ENCODE measurements at regions not wholly inside any gene's neighbourhood (a gene's known extent, or its start where the extent isn't known, plus 50 kb on each side); places are given as distances from the start of the nearest gene placed in this dataset.
"Not testable (repeated sequence)": the region's sequence is repeated elsewhere in the genome, so short reads cannot be mapped to it uniquely, and the experiment has no call there.

GRCh38 chr22:10526079-10526478, 5001.9 kb upstream of the OR11H1 start:
- H3K4me1 Mint-ChIP-seq (ENCODE audit: low read depth); H3K4me3 Mint-ChIP-seq; H3K9me3 Mint-ChIP-seq; H3K27ac Mint-ChIP-seq; H3K27me3 Mint-ChIP-seq (ENCODE audit: low read depth); H3K36me3 Mint-ChIP-seq (ENCODE audit: low read depth): not testable (repeated sequence)

- not testable (repeated sequence) for H3K27ac Mint-ChIP-seq; H3K4me1 Mint-ChIP-seq (ENCODE audit: low read depth); H3K27me3 Mint-ChIP-seq (ENCODE audit: low read depth); H3K4me3 Mint-ChIP-seq; H3K36me3 Mint-ChIP-seq (ENCODE audit: low read depth); H3K9me3 Mint-ChIP-seq
These were observed 4996.9 kb upstream of the OR11H1 start for GRCh38 chr22:10531141-10531540.

- H3K27me3 Mint-ChIP-seq (ENCODE audit: low read depth); H3K4me1 Mint-ChIP-seq (ENCODE audit: low read depth); H3K9me3 Mint-ChIP-seq; H3K4me3 Mint-ChIP-seq; H3K27ac Mint-ChIP-seq; H3K36me3 Mint-ChIP-seq (ENCODE audit: low read depth): not testable (repeated sequence)
These were observed 4955.5 kb upstream of the OR11H1 start for GRCh38 chr22:10572531-10572930.

GRCh38 chr22:10601071-10601470, 4926.9 kb upstream of the OR11H1 start:
- not testable (repeated sequence) for H3K4me1 Mint-ChIP-seq (ENCODE audit: low read depth); H3K4me3 Mint-ChIP-seq; H3K27ac Mint-ChIP-seq; H3K36me3 Mint-ChIP-seq (ENCODE audit: low read depth); H3K9me3 Mint-ChIP-seq; H3K27me3 Mint-ChIP-seq (ENCODE audit: low read depth)

- not testable (repeated sequence) for H3K27me3 Mint-ChIP-seq (ENCODE audit: low read depth); H3K4me3 Mint-ChIP-seq; H3K9me3 Mint-ChIP-seq; H3K27ac Mint-ChIP-seq; H3K4me1 Mint-ChIP-seq (ENCODE audit: low read depth); H3K36me3 Mint-ChIP-seq (ENCODE audit: low read depth)
These were observed 4896.0 kb upstream of the OR11H1 start for GRCh38 chr22:10631961-10632360.

- not testable (repeated sequence) for H3K27me3 Mint-ChIP-seq (ENCODE audit: low read depth); H3K9me3 Mint-ChIP-seq; H3K4me3 Mint-ChIP-seq; H3K27ac Mint-ChIP-seq; H3K36me3 Mint-ChIP-seq (ENCODE audit: low read depth); H3K4me1 Mint-ChIP-seq (ENCODE audit: low read depth)
These were observed 4892.7 kb upstream of the OR11H1 start for GRCh38 chr22:10635341-10635740.

- H3K4me1 Mint-ChIP-seq (ENCODE audit: low read depth); H3K27ac Mint-ChIP-seq; H3K27me3 Mint-ChIP-seq (ENCODE audit: low read depth); H3K36me3 Mint-ChIP-seq (ENCODE audit: low read depth); H3K4me3 Mint-ChIP-seq: not testable (repeated sequence)
- peaks cover 18% of the 10 kb centered on the region for H3K9me3 Mint-ChIP-seq
These were observed 4865.2 kb upstream of the OR11H1 start for GRCh38 chr22:10662818-10663217.

GRCh38 chr22:10673065-10673464, 4854.9 kb upstream of the OR11H1 start:
- not testable (repeated sequence) for H3K36me3 Mint-ChIP-seq (ENCODE audit: low read depth); H3K27me3 Mint-ChIP-seq (ENCODE audit: low read depth); H3K4me3 Mint-ChIP-seq; H3K9me3 Mint-ChIP-seq; H3K27ac Mint-ChIP-seq; H3K4me1 Mint-ChIP-seq (ENCODE audit: low read depth)

- not testable (repeated sequence) for H3K4me1 Mint-ChIP-seq (ENCODE audit: low read depth); H3K36me3 Mint-ChIP-seq (ENCODE audit: low read depth); H3K4me3 Mint-ChIP-seq; H3K27me3 Mint-ChIP-seq (ENCODE audit: low read depth); H3K27ac Mint-ChIP-seq
- peaks cover 14% of the 10 kb centered on the region for H3K9me3 Mint-ChIP-seq
These were observed 4849.3 kb upstream of the OR11H1 start for GRCh38 chr22:10678720-10679119.

- H3K4me1 Mint-ChIP-seq (ENCODE audit: low read depth); H3K4me3 Mint-ChIP-seq; H3K36me3 Mint-ChIP-seq (ENCODE audit: low read depth); H3K27ac Mint-ChIP-seq; H3K27me3 Mint-ChIP-seq (ENCODE audit: low read depth): not testable (repeated sequence)
- H3K9me3 Mint-ChIP-seq = peaks cover 11% of the 10 kb centered on the region
These were observed 4842.6 kb upstream of the OR11H1 start for GRCh38 chr22:10685436-10685835.

- not testable (repeated sequence) for H3K4me3 Mint-ChIP-seq; H3K4me1 Mint-ChIP-seq (ENCODE audit: low read depth); H3K36me3 Mint-ChIP-seq (ENCODE audit: low read depth); H3K27me3 Mint-ChIP-seq (ENCODE audit: low read depth); H3K27ac Mint-ChIP-seq
- H3K9me3 Mint-ChIP-seq = peaks cover 17% of the 10 kb centered on the region
These were observed 4840.7 kb upstream of the OR11H1 start for GRCh38 chr22:10687256-10687655.

GRCh38 chr22:10698836-10699235, 4829.2 kb upstream of the OR11H1 start:
- H3K4me3 Mint-ChIP-seq; H3K27me3 Mint-ChIP-seq (ENCODE audit: low read depth); H3K36me3 Mint-ChIP-seq (ENCODE audit: low read depth); H3K4me1 Mint-ChIP-seq (ENCODE audit: low read depth); H3K27ac Mint-ChIP-seq: not testable (repeated sequence)
- peaks cover 16% of the 10 kb centered on the region for H3K9me3 Mint-ChIP-seq

- not testable (repeated sequence) for H3K4me1 Mint-ChIP-seq (ENCODE audit: low read depth); H3K27ac Mint-ChIP-seq; H3K36me3 Mint-ChIP-seq (ENCODE audit: low read depth); H3K4me3 Mint-ChIP-seq; H3K27me3 Mint-ChIP-seq (ENCODE audit: low read depth)
- H3K9me3 Mint-ChIP-seq = peaks cover 15% of the 10 kb centered on the region
These were observed 4828.5 kb upstream of the OR11H1 start for GRCh38 chr22:10699301-10700097.

GRCh38 chr22:10708175-10708574, 4819.8 kb upstream of the OR11H1 start:
- H3K9me3 Mint-ChIP-seq = peaks cover 30% of the 10 kb centered on the region
- not testable (repeated sequence) for H3K4me3 Mint-ChIP-seq; H3K36me3 Mint-ChIP-seq (ENCODE audit: low read depth); H3K27me3 Mint-ChIP-seq (ENCODE audit: low read depth); H3K4me1 Mint-ChIP-seq (ENCODE audit: low read depth); H3K27ac Mint-ChIP-seq

GRCh38 chr22:10710923-10711322, 4817.1 kb upstream of the OR11H1 start:
- H3K4me3 Mint-ChIP-seq; H3K27ac Mint-ChIP-seq; H3K27me3 Mint-ChIP-seq (ENCODE audit: low read depth); H3K4me1 Mint-ChIP-seq (ENCODE audit: low read depth); H3K36me3 Mint-ChIP-seq (ENCODE audit: low read depth): not testable (repeated sequence)
- H3K9me3 Mint-ChIP-seq = peaks cover 45% of the 10 kb centered on the region

GRCh38 chr22:10722804-10723203, 4805.2 kb upstream of the OR11H1 start:
- not testable (repeated sequence) for H3K27me3 Mint-ChIP-seq (ENCODE audit: low read depth); H3K4me1 Mint-ChIP-seq (ENCODE audit: low read depth)
- H3K9me3 Mint-ChIP-seq = peaks cover 96% of the 10 kb centered on the region

More at GRCh38 chr22:10722804-10723203, 4805.2 kb upstream of the OR11H1 start:
- not testable (repeated sequence) for H3K27ac Mint-ChIP-seq, H3K4me3 Mint-ChIP-seq
- peaks cover 51% of the 10 kb centered on the region for H3K36me3 Mint-ChIP-seq (ENCODE audit: low read depth)
